Adrenal gland (tissue), 5 donors: ENCODE measurements at regions not wholly inside any gene's neighbourhood (a gene's known extent, or its start where the extent isn't known, plus 50 kb on each side); places are given as distances from the start of the nearest gene placed in this dataset.

Experiments
- POLR2A ChIP-seq, 2 donors: fragments of 450-650 bp; IDR thresholded peaks; one replicate each; pipeline ENCODE4 v1.6.1; 2017; ENCODE audit warnings: antibody characterized with exemption in 2 of 2, mild to moderate bottlenecking in 2 of 2, moderate library complexity in 1 of 2
- TF ChIP-seq, protein P1 (sequence below), 6 experiments: fragments of 450-650 bp in 4 of 6; fragments of 200-600 bp in 2 of 6; sonication (generic) in 1 of 6; IDR thresholded peaks; 1 replicate in 5 of 6; 2 replicates in 1 of 6; pipeline versions ENCODE4 v1.5.1 to v1.8.0; 2016 to 2021; ENCODE audit warnings: antibody characterized with exemption in 6 of 6, mild to moderate bottlenecking in 2 of 6, moderate library complexity in 1 of 6
- donor health status: DM: no; HTN: no; CAD: no.

DNA sequence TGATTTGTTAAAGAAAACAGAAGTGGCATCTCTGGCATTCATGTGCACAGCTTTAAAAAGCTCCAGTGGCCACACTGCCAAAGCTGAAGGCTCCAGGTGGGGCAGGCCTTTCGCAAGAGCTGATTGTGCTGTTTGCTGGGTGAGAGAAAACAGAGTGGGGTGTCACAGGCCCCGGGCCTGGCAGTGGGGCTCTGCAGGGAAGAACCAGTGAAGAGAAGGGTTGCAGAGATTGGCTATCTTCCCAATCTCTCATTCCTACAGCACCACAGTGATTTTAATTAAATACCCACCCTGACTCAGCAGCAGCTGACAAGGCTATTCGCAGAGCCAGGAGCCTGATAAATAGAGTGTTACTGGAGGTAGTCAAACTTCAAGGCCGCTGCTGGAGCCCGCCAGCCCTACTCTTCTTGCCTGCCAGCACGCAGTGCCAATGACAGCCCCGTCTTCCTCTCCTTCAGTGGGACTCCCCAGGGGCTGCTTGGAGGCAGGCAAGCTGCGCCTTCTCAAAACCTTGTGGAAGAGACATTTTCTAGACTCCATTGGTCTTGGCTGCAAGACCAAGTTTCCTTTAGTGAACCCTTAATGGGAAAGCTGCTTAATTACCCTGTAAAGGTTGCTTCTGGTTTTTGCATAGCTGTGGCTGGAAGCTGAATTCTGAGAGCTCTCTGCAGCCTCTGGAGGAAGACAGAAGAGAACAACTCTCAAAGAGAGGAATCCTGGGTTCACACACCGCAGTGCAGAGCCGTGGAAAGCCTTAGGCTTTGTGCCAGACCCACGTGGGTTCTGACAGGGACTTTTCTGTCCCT lies 225.8 kb upstream of the SLCO3A1 start:
- TF ChIP-seq, protein P1, sequence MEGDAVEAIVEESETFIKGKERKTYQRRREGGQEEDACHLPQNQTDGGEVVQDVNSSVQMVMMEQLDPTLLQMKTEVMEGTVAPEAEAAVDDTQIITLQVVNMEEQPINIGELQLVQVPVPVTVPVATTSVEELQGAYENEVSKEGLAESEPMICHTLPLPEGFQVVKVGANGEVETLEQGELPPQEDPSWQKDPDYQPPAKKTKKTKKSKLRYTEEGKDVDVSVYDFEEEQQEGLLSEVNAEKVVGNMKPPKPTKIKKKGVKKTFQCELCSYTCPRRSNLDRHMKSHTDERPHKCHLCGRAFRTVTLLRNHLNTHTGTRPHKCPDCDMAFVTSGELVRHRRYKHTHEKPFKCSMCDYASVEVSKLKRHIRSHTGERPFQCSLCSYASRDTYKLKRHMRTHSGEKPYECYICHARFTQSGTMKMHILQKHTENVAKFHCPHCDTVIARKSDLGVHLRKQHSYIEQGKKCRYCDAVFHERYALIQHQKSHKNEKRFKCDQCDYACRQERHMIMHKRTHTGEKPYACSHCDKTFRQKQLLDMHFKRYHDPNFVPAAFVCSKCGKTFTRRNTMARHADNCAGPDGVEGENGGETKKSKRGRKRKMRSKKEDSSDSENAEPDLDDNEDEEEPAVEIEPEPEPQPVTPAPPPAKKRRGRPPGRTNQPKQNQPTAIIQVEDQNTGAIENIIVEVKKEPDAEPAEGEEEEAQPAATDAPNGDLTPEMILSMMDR (IDR thresholded peaks at IDR 0.05) = no peak
- no peak for TF ChIP-seq POLR2A (IDR thresholded peaks at IDR 0.05)
